NCI-H446 treated with DMSO at 0.1 percent for 48 hours (cell line): ENCODE measurements at regions not wholly inside any gene's neighbourhood (a gene's known extent, or its start where the extent isn't known, plus 50 kb on each side); places are given as distances from the start of the nearest gene placed in this dataset.
A peak's percentile ranks its signal among the peaks of the same experiment; 100 is the strongest.

Source experiments
- DNase-seq: peaks from one replicate; lab custom pipeline; 2025; lab: John Stamatoyannopoulos, UW

DNA sequence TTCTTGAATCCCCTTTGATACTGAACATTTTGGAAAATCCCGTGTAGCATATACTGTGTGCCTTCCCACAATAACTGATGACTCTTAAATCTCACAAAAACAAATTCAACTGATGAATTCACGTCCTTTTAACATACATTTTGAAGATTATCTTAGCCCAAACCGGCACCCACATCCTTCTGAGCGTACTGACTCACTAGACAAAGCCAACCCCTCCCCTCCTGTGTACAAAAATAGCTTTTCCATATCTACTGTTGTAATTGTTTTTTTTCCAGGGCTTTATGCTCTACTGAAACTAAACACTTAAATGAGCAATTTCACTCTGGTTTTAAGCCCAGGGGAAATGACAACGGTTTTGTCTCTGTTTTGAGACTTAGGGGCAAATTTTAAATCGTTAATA lies 109.4 kb upstream of the ATF7IP start:
- no peak for DNase-seq

DNA sequence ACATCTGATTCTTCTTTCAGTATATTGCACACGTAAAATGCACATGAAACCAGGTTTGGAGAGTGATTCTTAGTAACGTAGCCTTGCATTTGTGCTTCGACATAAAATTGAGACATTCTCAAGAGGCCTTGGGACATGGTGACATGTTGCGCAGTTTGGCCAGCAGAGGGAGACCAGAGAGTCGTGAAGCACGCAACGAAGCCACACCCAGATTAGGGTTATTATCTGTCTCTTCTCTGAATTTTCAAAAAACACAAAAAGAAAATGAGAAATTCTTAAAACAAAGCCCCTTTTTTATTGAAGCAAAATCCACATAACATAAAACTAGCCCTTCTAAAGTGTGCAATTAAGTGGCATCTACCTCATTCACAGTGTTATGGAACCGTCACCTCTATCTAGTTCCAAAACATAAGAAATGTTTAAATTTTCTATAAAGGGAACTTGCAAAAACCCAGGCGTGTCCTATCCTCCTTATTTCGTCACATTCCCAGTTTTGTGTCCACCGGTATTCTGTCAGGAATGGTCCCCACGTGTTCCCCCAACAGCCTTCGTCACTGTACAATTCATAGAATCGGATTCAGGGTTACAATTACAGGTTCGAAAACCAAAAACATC lies 108.8 kb upstream of the ATF7IP start:
- peak; percentile 40 for DNase-seq

DNA sequence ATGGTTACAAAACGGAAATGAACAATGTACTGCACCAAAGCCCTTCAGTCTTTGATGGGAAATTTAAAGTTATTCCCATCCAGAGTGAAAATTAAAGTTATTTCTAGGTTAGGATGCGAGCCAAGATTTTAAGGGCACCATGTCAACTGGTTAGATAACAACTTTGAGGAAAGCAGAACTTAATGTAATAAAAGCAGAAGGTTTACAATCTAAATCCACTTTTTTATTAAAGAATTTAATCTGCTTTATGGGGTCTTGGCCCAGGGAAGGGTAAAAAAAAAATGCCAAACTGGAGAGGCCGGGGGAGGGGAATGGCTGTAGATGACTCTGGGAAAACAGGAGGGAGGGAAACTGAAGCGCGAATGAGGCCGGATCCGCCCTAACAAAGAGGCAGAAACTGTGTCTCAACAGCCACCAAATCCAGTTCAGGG lies 108.2 kb upstream of the ATF7IP start:
- no peak for DNase-seq

DNA sequence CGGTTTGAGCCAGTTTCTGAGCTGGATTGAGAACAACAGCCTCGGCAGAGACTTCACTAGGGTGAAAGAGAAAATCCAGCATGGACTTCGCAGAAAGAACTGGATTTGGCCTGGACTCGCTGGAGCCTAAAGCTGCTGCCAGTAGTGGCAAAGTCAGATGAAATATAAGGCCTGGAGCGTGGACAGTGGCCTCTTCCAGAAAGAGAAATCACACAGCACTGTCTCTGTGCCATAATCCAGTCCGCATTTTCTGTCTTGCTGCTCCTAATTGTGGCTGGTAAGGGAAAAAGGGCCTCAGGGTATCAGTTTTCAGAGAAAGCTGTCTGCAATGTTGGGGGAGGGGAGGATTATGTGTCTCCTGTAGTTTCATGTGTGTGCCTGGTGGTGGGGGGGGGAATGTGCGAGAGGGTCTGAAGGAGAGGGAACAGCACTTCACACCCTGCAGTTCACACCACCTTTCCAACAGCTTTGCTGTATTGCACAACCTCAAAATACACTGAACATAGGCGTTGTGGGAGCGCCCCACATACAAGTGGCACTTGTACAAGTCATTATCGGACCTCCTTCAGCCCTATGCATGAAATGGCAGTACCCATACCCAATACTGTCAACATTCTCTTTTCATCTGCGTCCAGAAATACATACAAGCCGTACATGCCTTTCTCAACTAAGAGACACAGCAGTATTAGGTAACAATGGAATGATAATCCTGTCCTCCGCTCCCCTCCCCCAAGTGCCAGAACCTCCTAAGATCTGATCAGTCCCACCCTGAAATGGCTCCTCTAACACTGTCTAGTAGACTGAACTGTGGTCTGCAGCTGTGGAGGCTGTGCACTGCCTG lies 107.5 kb upstream of the ATF7IP start:
- DNase-seq = peak; percentile 94

DNA sequence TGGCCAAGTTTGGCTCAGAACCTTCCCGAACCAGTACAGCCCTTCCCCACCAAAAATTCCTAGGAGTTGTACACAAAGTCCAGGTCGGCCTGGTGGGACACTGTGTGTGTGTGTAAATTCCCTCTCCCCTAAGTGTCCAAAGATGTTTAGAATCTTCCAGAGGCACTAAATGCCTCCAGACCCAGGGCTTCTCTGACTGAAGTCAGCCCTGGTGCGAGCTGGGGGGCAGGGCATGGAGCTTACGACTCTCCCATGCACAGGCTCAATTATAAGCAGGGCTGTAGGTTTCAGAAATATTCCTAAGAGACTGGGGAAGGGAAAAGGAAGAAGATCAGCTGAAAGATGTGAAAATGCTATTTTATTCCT lies 106.9 kb upstream of the ATF7IP start:
- no peak for DNase-seq

DNA sequence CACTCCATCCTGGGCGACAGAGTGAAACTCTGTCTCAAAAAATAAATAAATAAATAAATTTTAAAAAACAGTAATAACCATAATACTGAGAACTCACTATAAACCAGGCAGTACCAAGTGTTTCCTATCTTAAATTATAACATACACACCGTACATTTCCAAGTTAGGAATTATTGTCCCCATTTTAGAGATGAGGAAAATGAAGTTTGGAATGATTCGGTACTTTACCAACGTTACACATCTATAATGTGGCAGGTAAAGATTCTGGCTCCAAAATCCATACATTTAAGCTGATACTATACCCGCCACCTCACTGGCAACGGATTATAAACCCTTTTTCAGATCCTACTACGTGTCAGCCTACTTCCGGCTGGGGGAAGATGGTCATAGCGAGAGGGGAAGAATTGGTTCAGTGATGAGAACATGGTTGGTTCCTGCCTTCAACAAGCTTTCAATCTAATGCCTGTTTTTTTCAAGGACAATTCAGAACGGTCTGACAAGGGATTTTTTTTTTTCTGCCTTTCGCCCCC lies 105.9 kb upstream of the ATF7IP start:
- DNase-seq = no peak

DNA sequence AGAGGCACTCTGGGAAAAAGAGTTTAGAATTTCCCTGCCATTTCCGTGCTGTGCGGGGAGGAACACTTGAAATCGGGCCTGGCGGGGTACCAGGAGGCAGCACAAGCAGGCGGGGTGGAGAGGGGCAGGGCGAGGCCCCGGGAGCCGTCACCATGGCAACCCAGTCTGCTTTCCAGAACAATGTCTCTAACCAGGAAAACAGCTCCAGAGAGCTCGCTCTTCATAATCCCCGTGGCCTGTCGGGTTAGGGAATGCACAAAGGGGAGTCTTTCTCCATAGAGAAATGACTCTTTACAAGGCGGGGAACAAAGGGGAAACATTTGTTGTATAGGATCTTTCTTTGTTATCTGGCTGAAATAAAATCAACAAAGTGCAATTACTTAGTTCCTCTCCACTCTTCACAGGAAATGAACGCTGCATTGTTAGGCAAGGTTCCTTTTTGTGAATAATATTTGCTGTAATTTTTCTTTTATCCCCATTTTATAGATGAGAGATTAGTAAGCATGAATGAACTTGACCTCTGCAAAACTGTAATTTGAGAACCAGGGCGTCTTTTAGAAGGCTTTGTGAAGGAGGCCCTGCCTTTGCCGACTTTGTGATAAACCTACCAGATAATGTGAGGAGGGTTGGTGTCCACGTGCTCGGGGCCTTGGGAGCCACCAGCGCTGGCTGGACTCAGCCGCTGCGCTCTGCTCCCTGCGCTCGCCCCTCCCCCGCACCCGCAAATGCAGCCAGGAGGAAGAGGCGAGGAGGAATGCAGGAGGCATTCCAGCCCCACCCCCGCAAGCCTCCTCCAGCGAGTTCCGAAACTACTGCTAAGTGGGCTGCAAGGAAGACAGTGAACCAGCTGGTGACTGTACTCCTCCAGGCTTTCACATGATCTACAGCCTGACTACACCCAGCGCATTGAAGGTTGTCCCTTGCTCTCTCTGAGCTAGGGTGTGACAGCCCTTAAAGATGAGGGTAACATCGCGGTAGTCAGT lies 105.2 kb upstream of the ATF7IP start:
- DNase-seq = no peak

DNA sequence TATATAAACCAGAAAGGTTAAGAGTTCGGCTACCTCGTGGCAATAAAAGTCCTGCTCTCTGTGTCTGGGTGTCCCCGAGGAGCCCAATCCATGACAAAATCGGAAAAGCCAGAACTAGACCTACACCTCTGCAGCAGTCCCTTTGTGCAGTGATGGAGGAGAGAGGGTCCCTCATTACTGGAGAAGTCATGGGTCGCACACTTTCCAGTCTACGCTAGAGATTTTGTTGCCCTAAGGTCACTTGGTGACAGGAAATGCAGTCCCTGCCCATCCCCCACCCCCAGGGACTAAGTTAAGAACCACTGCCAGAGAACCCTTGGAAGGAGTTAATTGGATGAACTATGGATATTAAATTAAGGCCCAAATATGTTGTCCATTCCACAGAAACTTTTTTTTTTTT lies 104.4 kb upstream of the ATF7IP start:
- DNase-seq = no peak

DNA sequence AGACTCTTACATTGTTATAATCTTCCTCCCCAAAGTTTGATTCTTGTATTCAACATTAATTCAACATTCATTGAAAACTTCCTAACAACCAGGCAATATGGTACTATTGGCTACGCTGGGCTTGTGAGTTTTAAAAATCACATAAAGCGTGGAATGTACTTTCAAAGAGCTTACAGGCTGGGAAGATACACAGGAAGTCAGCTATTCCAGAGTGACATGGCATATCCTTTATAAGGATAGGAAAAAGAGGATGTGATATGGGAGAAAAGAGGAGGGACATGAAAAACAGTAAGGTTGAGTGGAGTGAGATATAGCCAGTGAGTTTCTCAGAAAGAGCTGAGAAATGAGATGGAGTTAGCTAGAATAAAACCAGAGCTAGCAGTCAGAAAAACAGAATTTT lies 103.6 kb upstream of the ATF7IP start:
- DNase-seq = no peak

DNA sequence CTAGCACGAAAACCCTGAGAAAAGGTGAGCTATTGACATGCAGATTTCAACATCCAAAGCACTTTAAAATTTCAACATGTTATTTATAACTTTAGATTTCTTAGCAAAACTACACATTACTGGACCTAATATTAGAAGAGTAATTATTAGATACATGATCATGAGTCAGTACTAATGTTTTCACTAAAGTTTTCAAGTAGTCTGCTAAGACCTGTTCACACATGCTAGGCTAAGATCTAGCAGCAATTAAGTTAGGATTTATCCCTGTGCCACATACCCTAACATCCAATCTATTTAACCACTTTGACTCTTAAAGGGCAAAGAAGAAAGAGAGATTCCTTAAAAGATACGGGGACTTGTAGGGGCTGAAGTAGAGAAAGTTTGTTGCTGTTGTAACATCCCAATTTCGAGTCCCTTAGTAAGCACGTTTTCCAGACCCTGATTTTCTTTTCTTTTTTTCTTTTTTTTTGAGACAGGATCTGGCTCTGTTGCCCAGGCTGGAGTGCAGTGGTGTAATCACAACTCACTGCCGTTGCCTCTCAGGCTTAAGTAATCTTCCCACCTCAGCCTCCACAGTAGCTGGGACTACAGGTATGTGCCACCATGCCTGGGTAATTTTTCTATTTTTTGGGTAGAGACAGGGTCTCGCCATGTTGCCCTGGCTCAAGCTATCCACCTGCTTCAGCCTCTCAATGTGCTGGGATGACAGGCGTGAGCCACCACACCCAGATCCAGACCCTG lies 102.5 kb upstream of the ATF7IP start:
- no peak for DNase-seq

DNA sequence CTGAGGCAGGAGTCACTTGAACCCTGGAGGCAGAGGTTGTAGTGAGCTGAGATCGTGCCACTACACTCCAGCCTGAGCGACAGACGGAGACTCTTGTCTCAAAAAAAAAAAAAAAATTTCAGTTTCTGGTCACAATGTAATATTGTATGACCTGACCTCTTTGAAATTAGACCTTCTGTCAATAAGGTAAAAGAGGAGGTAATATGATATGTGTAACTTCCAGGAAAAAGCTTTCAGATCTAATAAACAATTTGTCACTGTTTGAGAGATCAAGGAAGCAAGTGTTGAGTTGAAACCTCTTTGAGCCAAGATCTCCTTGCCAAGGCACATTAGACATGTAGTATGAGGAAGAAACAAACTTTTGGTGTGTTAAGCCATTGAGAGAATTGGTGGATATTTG lies 101.7 kb upstream of the ATF7IP start:
- no peak for DNase-seq

DNA sequence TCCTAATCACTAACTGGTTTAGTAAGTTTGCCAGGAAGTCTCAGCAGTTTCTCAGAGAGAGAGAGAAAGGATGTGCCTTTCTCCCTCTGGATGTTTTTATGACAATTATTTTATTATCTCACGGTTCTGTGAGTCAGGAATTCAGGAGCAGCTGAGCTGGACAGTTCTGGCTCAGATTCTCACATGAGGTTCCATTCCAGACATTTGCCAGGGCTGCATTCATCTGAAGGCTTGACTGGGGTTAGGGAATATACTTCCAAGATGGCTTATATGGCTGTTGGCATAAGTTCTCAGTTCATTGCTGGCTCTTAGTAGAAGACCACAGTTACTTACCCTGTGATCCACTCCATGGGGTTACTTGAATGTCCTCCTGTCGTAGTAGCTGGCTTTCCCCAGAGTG lies 101.2 kb upstream of the ATF7IP start:
- no peak for DNase-seq

DNA sequence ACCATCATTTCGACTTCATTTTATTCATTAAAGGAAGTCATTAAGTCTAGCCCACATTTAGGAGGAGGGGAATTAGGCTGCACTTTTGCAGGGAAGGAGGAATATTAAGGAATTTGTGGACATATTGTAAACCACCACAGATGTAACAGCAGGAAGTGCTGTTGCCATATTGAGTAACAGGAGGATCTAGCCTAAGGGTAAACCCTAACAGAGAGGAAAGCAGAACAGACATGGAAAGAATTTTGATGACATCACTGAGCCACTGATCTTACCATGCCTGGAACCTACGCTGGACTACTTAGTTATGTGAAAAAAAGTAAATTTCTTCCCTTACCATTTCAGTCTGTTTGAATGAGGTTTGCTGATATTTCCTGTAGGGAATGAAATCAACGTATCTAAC lies 100.7 kb upstream of the ATF7IP start:
- DNase-seq = no peak

DNA sequence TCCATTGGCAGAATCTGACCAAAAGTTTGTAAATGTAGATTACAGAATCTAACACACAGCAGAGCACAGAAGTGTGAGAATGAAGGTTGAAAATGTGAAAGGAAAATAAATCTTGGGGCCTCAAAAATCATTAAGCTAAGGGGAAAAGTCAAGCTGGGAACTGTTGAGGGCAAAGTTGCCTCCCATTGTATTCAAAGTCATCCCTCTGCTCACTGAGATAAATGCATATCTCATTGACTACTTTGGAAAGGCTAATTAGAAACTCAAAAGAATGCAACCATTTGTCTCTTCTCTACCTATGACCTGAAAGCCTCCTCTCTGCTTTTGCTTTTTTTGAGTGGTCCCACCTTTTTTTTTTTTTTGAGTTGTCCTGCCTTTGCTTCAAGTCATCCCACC lies 97.4 kb upstream of the ATF7IP start:
- no peak for DNase-seq

DNA sequence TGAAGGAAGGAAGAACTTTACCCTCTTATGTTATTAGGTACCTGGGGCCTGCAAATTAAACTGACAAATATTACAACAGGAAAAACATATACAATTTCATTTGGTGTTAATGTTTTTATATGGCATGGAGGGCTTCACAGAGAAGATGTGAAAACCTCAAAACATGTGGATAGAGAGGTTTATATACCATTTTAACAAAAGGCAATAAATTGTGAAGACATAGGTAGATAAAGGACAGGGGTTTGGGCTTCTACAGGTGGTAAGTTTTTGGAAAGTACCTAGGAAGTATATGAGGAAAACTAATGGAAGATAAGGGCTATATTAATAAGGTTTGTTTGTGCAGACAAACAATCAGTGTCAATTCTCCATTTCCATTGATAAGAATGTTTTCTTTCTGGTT lies 95.1 kb upstream of the ATF7IP start:
- no peak for DNase-seq

DNA sequence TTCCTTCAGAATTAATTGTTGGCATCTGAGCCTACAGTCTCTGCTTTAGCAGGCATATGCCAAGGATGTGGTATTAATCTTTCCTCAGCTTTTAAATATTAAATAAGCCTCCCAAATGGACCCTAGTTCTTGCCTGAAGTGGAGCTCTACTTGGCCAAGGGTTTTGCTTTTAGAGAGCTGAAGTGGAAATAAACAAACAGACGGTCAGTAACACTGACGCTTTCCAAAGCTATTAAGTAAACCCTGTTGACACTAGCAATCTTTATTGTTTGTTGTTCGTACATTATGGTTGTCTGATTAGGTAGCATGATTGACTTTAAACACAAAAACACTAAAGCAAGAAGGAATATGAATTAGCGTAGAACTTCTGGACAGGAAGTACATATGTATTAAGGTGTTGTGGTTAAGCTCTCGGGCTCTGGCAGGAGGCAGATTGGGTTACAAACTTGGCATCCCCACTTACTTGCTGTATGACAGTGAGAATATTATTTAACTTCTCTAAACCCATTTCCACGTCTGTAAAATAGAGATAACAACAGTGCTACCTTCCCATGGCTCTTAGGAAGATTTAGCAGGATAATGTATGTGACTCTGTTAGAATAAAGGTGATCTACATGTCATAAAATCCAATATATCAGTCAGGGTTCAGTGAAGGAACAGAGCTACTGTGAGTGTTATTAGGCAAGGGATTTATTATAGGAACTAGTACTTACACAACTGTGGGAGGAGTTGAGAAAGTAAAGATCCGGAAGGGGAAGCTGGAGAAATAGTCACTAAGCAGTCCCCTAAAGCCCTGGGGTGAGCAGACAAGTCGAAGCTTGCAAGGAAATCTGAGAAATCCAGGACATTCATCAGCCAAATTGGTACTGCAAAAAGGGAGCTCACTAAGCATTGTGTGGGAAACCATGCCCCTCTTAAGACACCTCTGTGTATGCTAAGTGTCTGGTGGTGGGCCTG lies 92.2 kb upstream of the ATF7IP start:
- DNase-seq = peak; percentile 60

DNA sequence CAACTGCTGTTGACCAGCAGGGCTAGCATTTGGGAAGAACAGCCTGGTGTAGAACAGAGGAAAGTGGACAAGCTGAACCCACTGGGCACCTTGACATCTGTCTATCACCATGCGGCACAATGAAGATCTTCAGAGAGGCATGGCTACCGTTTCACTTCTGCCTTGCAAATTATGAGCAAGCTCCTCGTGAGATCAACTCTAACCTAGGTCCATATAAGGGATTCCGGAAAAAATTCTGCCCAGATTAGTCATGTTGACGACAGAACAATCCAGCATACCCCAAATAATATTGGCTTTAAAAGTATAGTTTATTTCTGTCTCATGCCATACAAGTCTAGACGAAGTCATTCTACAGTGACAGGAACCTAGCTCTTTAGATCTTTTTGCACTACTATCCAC lies 91.6 kb upstream of the ATF7IP start:
- DNase-seq = no peak

DNA sequence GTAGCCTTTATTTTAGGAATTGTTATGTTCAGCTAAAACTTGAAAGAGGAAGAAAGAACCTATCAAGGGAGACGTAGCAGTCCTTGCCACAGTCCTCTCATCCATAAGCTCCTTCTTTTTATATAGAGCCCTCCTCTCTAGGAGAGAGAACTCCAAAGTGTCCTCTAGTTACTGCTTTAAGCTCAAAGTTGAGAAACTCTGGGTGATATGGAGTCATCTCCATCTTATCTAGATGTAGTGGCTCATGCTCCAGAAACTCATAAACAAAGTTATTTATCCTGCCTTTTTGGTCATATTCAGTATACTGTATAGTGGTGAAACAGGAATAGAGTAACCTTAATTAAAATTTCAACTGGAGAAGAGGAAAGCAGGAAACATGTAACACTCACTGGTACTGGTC lies 90.4 kb upstream of the ATF7IP start:
- DNase-seq = no peak

DNA sequence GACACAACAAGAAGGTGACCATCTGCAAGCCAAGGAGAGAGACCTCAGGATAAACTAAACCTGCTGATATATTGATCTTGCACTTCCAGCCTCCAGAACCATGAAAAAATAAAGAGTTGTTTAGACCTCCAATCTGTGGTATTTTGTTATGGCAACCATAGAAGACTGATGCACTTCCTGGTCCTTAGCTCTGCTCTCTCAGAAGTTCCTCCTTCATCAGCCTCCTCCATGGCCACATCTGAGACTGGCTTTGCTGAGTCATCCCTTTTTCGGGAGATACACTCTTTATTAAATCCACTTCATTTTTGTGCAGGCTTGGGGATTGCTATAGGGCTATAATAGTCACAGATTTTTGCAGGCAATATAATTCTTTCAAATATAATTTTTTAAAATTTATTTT lies 89.6 kb upstream of the ATF7IP start:
- DNase-seq = no peak

DNA sequence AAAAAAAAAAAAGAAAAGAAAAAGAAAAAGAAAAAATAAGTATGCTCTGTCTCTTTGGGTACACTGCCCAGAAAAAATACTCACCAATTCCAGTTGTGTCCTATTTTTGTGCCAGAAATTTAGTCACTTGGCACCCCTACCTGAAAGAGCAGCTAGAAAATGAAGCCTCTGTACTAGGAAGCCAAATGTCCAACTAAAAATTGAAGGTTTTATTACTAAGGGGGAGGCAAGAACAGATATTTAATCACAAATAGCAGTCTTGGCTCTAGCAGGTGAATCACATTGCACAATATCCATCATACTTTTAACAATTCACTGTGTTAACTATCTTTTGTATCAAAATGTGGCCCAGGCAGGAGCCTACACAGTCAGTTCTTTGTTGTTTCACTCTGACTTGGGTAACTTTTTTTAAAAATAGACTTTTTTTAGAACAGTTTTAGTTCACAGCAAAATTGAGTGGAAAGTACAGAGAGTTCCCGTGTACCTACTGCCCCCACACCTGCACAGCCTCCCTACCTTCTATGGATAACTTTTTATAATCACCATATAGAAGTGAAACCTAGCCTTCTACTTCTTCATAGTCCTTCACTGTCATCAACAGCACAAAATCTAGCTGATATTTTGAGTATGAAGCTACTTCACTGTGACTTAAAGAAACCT lies 87.1 kb upstream of the ATF7IP start:
- peak; percentile 35 for DNase-seq
